MCF 10A (cell line): ENCODE measurements at regions not wholly inside any gene's neighbourhood (a gene's known extent, or its start where the extent isn't known, plus 50 kb on each side); places are given as distances from the start of the nearest gene placed in this dataset.

Source experiments
- BruUV-seq: library from RNA; stranded (reverse); fragments of 400-500 nt; replicated peaks from 2 replicates; lab custom pipeline; 2021; lab: Mats Ljungman, UMichigan
- CTCF ChIA-PET: fragments of 300-600 bp; sonication (Branson Sonifier 250); formaldehyde crosslinking; extraction: SDS; loops from one replicate; lab custom pipeline; 2021; ENCODE audit warnings: antibody characterized with exemption, inconsistent platforms; lab: Yijun Ruan, JAX
- POLR2A ChIA-PET: fragments of 300-600, 350-650 bp; sonication (Branson Sonifier 250); formaldehyde crosslinking; extraction: SDS; loops from one replicate; lab custom pipeline; 2020; ENCODE audit warnings: antibody characterized with exemption, inconsistent platforms; lab: Yijun Ruan, JAX
- DNase-seq: peaks from one replicate; pipeline ENCODE4 v3.0.0-alpha.2; 2018; ENCODE audit not compliant: unreplicated experiment
- H3K27ac Mint-ChIP-seq: one replicate; pipeline ENCODE4 v1.8.0; 2022; ENCODE audit warnings: mild to moderate bottlenecking, low read depth, mixed read lengths; ENCODE audit not compliant: unreplicated experiment
- H3K27me3 Mint-ChIP-seq: one replicate; pipeline ENCODE4 v1.8.0; 2022; ENCODE audit warnings: mixed read lengths; ENCODE audit not compliant: insufficient read depth, unreplicated experiment
- H3K36me3 Mint-ChIP-seq: one replicate; pipeline ENCODE4 v1.8.0; 2022; ENCODE audit warnings: mild to moderate bottlenecking, moderate library complexity, mixed read lengths; ENCODE audit not compliant: insufficient read depth, unreplicated experiment
- H3K4me1 Mint-ChIP-seq: one replicate; pipeline ENCODE4 v1.8.0; 2022; ENCODE audit warnings: mixed read lengths; ENCODE audit not compliant: insufficient read depth, unreplicated experiment
- H3K4me3 Mint-ChIP-seq: one replicate; pipeline ENCODE4 v1.8.0; 2022; ENCODE audit warnings: mild to moderate bottlenecking, moderate library complexity, mixed read lengths; ENCODE audit not compliant: unreplicated experiment
- H3K9me3 Mint-ChIP-seq: one replicate; pipeline ENCODE4 v1.8.0; 2022; ENCODE audit warnings: mixed read lengths; ENCODE audit not compliant: unreplicated experiment
- intact Hi-C: fragments of 100-400 bp; cut with micrococcal nuclease; formaldehyde crosslinking; loops from 2 replicates; pipeline ENCODE4 v1.14.1; 2022
- TF ChIP-seq, protein P1 (sequence below): fragments of 200-600 bp; IDR thresholded peaks from one replicate; pipeline ENCODE4 v1.8.0; 2022; ENCODE audit warnings: antibody characterized with exemption, mild to moderate bottlenecking; ENCODE audit not compliant: unreplicated experiment

DNA sequence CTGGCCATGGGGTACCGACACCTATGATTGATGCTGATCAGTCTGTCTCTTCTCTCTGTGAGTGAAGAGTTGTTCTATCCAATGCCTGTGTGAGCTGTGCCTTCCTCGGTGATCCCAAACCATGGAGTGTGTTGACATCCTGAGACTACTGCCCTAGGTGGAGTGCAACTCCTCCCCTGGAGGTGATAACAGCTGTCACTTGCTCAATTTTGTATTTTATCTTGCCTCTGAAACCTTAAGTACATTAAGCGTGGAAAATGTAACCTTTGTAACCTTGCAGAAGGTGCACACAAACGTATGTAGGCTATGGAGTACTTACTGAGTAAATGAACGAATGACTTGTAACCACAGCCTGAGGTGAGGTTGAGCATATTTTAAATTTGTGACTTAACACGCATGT, 256.2 kb downstream of the FNDC1 start:
- Mint-ChIP-seq H3K27ac (no peak overlapping the region), H3K27me3 (peaks cover 17% of the 10 kb centered on the region), H3K4me3 (no peak overlapping the region), H3K36me3 (no peaks in the 10 kb centered on the region), H3K4me1 (no peaks in the 10 kb centered on the region), H3K9me3 (no peaks in the 10 kb centered on the region)
- CTCF ChIA-PET = no interaction called here
- TF ChIP-seq, protein P1, sequence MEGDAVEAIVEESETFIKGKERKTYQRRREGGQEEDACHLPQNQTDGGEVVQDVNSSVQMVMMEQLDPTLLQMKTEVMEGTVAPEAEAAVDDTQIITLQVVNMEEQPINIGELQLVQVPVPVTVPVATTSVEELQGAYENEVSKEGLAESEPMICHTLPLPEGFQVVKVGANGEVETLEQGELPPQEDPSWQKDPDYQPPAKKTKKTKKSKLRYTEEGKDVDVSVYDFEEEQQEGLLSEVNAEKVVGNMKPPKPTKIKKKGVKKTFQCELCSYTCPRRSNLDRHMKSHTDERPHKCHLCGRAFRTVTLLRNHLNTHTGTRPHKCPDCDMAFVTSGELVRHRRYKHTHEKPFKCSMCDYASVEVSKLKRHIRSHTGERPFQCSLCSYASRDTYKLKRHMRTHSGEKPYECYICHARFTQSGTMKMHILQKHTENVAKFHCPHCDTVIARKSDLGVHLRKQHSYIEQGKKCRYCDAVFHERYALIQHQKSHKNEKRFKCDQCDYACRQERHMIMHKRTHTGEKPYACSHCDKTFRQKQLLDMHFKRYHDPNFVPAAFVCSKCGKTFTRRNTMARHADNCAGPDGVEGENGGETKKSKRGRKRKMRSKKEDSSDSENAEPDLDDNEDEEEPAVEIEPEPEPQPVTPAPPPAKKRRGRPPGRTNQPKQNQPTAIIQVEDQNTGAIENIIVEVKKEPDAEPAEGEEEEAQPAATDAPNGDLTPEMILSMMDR = no peak
- DNase-seq = no peak
- intact Hi-C loops = no loop called here
- POLR2A ChIA-PET = no interaction called here
- no TSS peak for BruUV-seq

DNA sequence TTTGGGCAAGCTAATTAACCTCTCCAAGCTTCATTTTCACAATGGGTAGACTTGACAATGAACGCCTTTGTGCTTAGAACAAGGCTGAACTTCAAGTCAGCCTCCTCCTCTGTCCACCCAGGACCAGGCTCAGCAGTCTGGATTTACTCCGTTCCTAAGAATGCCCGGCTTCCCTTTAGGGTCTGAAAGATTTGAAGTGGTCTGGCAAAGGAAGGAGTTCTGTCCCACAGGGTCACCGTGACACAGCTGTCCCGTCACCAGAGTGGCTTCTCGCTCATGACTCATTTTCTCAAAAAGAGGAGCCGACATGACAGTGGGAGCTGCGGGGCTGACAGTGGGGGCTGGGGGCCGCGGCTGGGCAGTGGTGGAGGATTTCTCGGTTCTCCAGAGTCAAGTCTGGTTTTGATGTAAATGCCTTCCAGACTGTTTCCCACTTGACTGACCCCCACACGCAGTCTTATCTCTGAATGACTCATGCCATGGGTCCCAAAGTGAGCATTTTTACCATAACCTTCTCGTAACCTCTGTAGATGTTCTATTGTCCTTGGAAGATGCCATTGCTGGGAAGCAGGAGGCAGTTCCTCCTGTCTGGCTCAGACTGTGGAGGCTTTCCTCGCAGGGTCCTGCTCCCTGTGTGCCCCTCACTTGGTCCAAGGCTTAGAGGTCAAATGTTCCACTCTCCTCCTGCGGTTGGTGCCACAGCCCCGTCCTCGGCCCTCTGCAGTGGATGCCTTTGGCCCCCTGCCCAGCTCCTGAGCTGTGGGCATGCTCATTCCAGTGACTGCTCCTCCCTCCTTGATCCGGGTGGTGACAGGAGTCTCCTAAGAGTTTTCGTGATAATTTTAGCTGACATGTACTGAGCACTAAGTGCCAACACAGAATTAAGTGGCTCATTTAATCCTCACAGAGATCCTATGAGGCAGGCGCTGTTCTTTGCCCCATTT, 253.1 kb downstream of the FNDC1 start:
- H3K4me3 Mint-ChIP-seq = no peak overlapping the region
- H3K36me3 Mint-ChIP-seq = no peaks in the 10 kb centered on the region
- ChIA-PET POLR2A (no interaction called here), CTCF (no interaction called here)
- H3K4me1 Mint-ChIP-seq = no peaks in the 10 kb centered on the region
- TF ChIP-seq, protein P1 = no peak
- no peak overlapping the region for H3K27ac Mint-ChIP-seq
- intact Hi-C loops = no loop called here
- H3K27me3 Mint-ChIP-seq = no peaks in the 10 kb centered on the region
- H3K9me3 Mint-ChIP-seq = no peaks in the 10 kb centered on the region
- no TSS peak for BruUV-seq
- DNase-seq = no peak

DNA sequence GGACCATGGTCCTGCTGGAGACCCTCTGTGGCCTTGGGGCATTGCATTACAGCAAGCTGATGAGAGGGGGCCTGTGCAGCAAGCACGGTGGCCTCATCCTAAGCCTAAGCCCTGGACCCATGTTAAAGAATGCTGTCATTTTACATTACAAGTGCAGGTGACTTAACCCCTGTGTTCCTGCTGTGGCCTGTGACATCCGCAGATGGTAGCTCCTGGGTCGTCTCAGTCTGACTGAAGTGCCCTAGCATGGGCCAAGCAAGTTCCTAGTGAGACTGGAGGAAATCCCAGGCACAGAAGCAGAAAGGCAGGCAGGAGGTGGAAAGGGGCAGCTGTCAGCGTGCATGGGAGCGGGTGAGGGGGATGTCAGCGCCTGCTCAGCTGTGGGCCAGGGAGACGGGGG, 252.4 kb downstream of the FNDC1 start:
- DNase-seq = no peak
- intact Hi-C loops = no loop called here
- POLR2A ChIA-PET = no interaction called here
- Mint-ChIP-seq H3K27me3 (no peaks in the 10 kb centered on the region), H3K4me3 (no peak overlapping the region), H3K36me3 (no peaks in the 10 kb centered on the region), H3K4me1 (no peaks in the 10 kb centered on the region), H3K27ac (no peak overlapping the region), H3K9me3 (no peaks in the 10 kb centered on the region)
- CTCF ChIA-PET = no interaction called here
- BruUV-seq = no TSS peak
- TF ChIP-seq, protein P1 = no peak

DNA sequence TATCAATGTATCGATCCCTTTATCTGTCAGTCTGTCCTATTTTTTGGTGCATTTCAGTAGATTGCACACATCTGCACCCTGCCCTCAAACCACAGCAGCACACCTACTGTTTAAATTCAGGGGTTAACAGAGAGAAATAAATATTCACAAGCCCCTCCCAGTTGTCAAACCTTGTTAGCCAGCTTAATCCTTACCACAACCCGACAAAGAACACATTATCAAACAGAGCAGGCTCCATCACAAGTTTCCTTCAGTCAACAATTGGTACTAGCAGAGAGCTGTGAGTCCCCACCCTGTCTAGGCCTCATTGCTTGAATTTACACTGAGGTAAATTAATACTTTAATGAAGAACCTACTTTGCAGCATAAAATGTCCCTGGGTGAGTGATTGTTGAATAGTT, 249.8 kb downstream of the FNDC1 start:
- Mint-ChIP-seq H3K27me3 (peaks cover 14% of the 10 kb centered on the region), H3K9me3 (peaks cover 11% of the 10 kb centered on the region), H3K4me3 (no peak overlapping the region), H3K27ac (no peak overlapping the region), H3K4me1 (no peaks in the 10 kb centered on the region), H3K36me3 (no peaks in the 10 kb centered on the region)
- DNase-seq = no peak
- no TSS peak for BruUV-seq
- TF ChIP-seq, protein P1 = no peak
- ChIA-PET POLR2A (no interaction called here), CTCF (no interaction called here)
- intact Hi-C loops = no loop called here
